Gastrocnemius medialis (tissue), 4 donors: ENCODE measurements at regions not wholly inside any gene's neighbourhood (a gene's known extent, or its start where the extent isn't known, plus 50 kb on each side); places are given as distances from the start of the nearest gene placed in this dataset.

Source experiments
- POLR2A ChIP-seq, 2 donors: fragments of 450-650 bp; IDR thresholded peaks; one replicate each; pipeline ENCODE4 v1.6.1; 2017; ENCODE audit warnings: antibody characterized with exemption in 2 of 2, mild to moderate bottlenecking in 2 of 2, moderate library complexity in 2 of 2
- TF ChIP-seq, protein P1 (sequence below), 5 experiments: fragments of 450-650 bp in 3 of 5; fragments of 200-600 bp in 2 of 5; sonication (generic) in 2 of 5; IDR thresholded peaks in 4 of 5; conservative IDR thresholded peaks in 1 of 5; 1 replicate in 4 of 5; 2 replicates in 1 of 5; pipeline ENCODE4 v1.5.1; 2016 to 2019; ENCODE audit warnings: antibody characterized with exemption in 5 of 5, mild to moderate bottlenecking in 3 of 5, moderate library complexity in 3 of 5

GRCh38 chr5:28217695-28218094 is 1179.3 kb upstream of the CDH9 start:
- TF ChIP-seq, protein P1, sequence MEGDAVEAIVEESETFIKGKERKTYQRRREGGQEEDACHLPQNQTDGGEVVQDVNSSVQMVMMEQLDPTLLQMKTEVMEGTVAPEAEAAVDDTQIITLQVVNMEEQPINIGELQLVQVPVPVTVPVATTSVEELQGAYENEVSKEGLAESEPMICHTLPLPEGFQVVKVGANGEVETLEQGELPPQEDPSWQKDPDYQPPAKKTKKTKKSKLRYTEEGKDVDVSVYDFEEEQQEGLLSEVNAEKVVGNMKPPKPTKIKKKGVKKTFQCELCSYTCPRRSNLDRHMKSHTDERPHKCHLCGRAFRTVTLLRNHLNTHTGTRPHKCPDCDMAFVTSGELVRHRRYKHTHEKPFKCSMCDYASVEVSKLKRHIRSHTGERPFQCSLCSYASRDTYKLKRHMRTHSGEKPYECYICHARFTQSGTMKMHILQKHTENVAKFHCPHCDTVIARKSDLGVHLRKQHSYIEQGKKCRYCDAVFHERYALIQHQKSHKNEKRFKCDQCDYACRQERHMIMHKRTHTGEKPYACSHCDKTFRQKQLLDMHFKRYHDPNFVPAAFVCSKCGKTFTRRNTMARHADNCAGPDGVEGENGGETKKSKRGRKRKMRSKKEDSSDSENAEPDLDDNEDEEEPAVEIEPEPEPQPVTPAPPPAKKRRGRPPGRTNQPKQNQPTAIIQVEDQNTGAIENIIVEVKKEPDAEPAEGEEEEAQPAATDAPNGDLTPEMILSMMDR (IDR thresholded peaks at IDR 0.05 in 4 of 5, conservative IDR thresholded peaks at IDR 0.05 in 1 of 5) = no peak
- TF ChIP-seq POLR2A (IDR thresholded peaks at IDR 0.05) = no peak
